MCF 10A (cell line): ENCODE measurements at regions not wholly inside any gene's neighbourhood (a gene's known extent, or its start where the extent isn't known, plus 50 kb on each side); places are given as distances from the start of the nearest gene placed in this dataset.

ENCODE experiments used
- BruUV-seq: library from RNA; stranded (reverse); fragments of 400-500 nt; replicated peaks from 2 replicates; lab custom pipeline; 2021; lab: Mats Ljungman, UMichigan
- CTCF ChIA-PET: fragments of 300-600 bp; sonication (Branson Sonifier 250); formaldehyde crosslinking; extraction: SDS; loops from one replicate; lab custom pipeline; 2021; ENCODE audit warnings: antibody characterized with exemption, inconsistent platforms; lab: Yijun Ruan, JAX
- POLR2A ChIA-PET: fragments of 300-600, 350-650 bp; sonication (Branson Sonifier 250); formaldehyde crosslinking; extraction: SDS; loops from one replicate; lab custom pipeline; 2020; ENCODE audit warnings: antibody characterized with exemption, inconsistent platforms; lab: Yijun Ruan, JAX
- DNase-seq: peaks from one replicate; pipeline ENCODE4 v3.0.0-alpha.2; 2018; ENCODE audit not compliant: unreplicated experiment
- H3K27ac Mint-ChIP-seq: one replicate; pipeline ENCODE4 v1.8.0; 2022; ENCODE audit warnings: mild to moderate bottlenecking, low read depth, mixed read lengths; ENCODE audit not compliant: unreplicated experiment
- H3K27me3 Mint-ChIP-seq: one replicate; pipeline ENCODE4 v1.8.0; 2022; ENCODE audit warnings: mixed read lengths; ENCODE audit not compliant: insufficient read depth, unreplicated experiment
- H3K36me3 Mint-ChIP-seq: one replicate; pipeline ENCODE4 v1.8.0; 2022; ENCODE audit warnings: mild to moderate bottlenecking, moderate library complexity, mixed read lengths; ENCODE audit not compliant: insufficient read depth, unreplicated experiment
- H3K4me1 Mint-ChIP-seq: one replicate; pipeline ENCODE4 v1.8.0; 2022; ENCODE audit warnings: mixed read lengths; ENCODE audit not compliant: insufficient read depth, unreplicated experiment
- H3K4me3 Mint-ChIP-seq: one replicate; pipeline ENCODE4 v1.8.0; 2022; ENCODE audit warnings: mild to moderate bottlenecking, moderate library complexity, mixed read lengths; ENCODE audit not compliant: unreplicated experiment
- H3K9me3 Mint-ChIP-seq: one replicate; pipeline ENCODE4 v1.8.0; 2022; ENCODE audit warnings: mixed read lengths; ENCODE audit not compliant: unreplicated experiment
- CTCF ChIP-seq: fragments of 200-600 bp; IDR thresholded peaks from one replicate; pipeline ENCODE4 v1.8.0; 2022; ENCODE audit warnings: antibody characterized with exemption, mild to moderate bottlenecking; ENCODE audit not compliant: unreplicated experiment
- intact Hi-C: fragments of 100-400 bp; cut with micrococcal nuclease; formaldehyde crosslinking; loops from 2 replicates; pipeline ENCODE4 v1.14.1; 2022

DNA sequence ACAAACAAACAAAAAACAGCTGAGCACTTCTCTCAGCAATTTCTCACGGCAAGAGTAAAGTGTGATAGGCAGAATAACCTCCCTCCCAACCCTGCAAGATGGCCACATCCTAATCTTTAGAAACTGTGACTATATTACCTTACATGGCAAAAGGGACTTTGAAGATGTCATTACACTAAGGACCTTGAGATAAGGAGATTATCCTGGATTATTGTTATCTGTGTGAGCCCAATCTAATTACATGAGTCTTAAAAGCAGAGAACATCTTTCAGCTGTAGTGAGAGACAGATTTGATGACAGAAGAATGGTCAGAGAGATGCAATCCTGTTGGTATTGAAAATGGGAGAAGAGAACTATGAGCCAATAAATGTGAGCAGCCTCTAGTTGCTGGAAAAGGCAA, 347.9 kb downstream of the CDH9 start:
- DNase-seq, result no peak
- ChIA-PET CTCF (no interaction called here), POLR2A (no interaction called here)
- Mint-ChIP-seq H3K4me1 (no peaks in the 10 kb centered on the region), H3K9me3 (no peaks in the 10 kb centered on the region), H3K27me3 (no peaks in the 10 kb centered on the region), H3K27ac (no peak overlapping the region), H3K4me3 (no peak overlapping the region), H3K36me3 (no peaks in the 10 kb centered on the region)
- intact Hi-C loops, result no loop called here
- BruUV-seq, result no TSS peak
- no peak for TF ChIP-seq CTCF

GRCh38 chr5:26681861-26682260, 356.5 kb downstream of the CDH9 start:
- peak; percentile 43 for DNase-seq
- H3K27ac Mint-ChIP-seq, result no peak overlapping the region
- H3K36me3 Mint-ChIP-seq, result no peaks in the 10 kb centered on the region
- POLR2A ChIA-PET, result interaction anchor here (0.6 kb wide), 1 partner anchor 1314 kb away, joined by 3 read pairs; no protein-coding TSS in a partner anchor
- no peaks in the 10 kb centered on the region for H3K27me3 Mint-ChIP-seq
- H3K4me3 Mint-ChIP-seq, result no peak overlapping the region
- no TSS peak for BruUV-seq
- no peak for TF ChIP-seq CTCF
- no peaks in the 10 kb centered on the region for H3K4me1 Mint-ChIP-seq
- CTCF ChIA-PET, result interaction anchor here (0.6 to 1.1 kb wide), 2 partner anchors 20 to 582 kb away, joined by 3 read pairs; no protein-coding TSS in a partner anchor
- intact Hi-C loops, result no loop called here
- no peaks in the 10 kb centered on the region for H3K9me3 Mint-ChIP-seq

GRCh38 chr5:26674846-26675245, 363.5 kb downstream of the CDH9 start:
- H3K9me3 Mint-ChIP-seq, result no peaks in the 10 kb centered on the region
- no peak for TF ChIP-seq CTCF
- CTCF ChIA-PET, result no interaction called here
- BruUV-seq, result no TSS peak
- H3K27ac Mint-ChIP-seq, result no peak overlapping the region
- intact Hi-C loops, result no loop called here
- H3K4me3 Mint-ChIP-seq, result no peak overlapping the region
- no peaks in the 10 kb centered on the region for H3K36me3 Mint-ChIP-seq
- no peak for DNase-seq
- H3K4me1 Mint-ChIP-seq, result no peaks in the 10 kb centered on the region
- POLR2A ChIA-PET, result no interaction called here
- no peaks in the 10 kb centered on the region for H3K27me3 Mint-ChIP-seq

GRCh38 chr5:26669523-26669922, 368.9 kb downstream of the CDH9 start:
- H3K4me1 Mint-ChIP-seq, result no peaks in the 10 kb centered on the region
- TF ChIP-seq CTCF, result no peak
- no peak overlapping the region for H3K4me3 Mint-ChIP-seq
- no peaks in the 10 kb centered on the region for H3K9me3 Mint-ChIP-seq
- no peaks in the 10 kb centered on the region for H3K36me3 Mint-ChIP-seq
- POLR2A ChIA-PET, result no interaction called here
- CTCF ChIA-PET, result interaction anchor here (0.6 kb wide), 1 partner anchor 157 kb away, joined by 3 read pairs; no protein-coding TSS in a partner anchor
- intact Hi-C loops, result no loop called here
- H3K27ac Mint-ChIP-seq, result no peak overlapping the region
- no TSS peak for BruUV-seq
- H3K27me3 Mint-ChIP-seq, result no peaks in the 10 kb centered on the region
- no peak for DNase-seq
